ENCODE measurements at regions not wholly inside any gene's neighbourhood (a gene's known extent, or its start where the extent isn't known, plus 50 kb on each side); places are given as distances from the start of the nearest gene placed in this dataset.
A peak's percentile ranks its signal among the peaks of the same experiment; 100 is the strongest.

GRCh38 chr14:99075061-99075460 lies 196.9 kb downstream of the BCL11B start:
- ATAC-seq, result no peak
- peaks cover 2% of the 10 kb centered on the region for H3K36me3 Mint-ChIP-seq (ENCODE audit: low read depth)
- CTCF ChIA-PET, result no interaction called here
- POLR2A ChIA-PET, result no interaction called here
- H3K27me3 Mint-ChIP-seq (ENCODE audit: low read depth), result no peaks in the 10 kb centered on the region
- DNase-seq, result no peak
- H3K4me3 Mint-ChIP-seq, result no peak overlapping the region
- H3K27ac Mint-ChIP-seq, result no peak overlapping the region
- peaks cover 30% of the 10 kb centered on the region for H3K4me1 Mint-ChIP-seq (ENCODE audit: low read depth)
- peaks cover 16% of the 10 kb centered on the region for H3K9me3 Mint-ChIP-seq (ENCODE audit: insufficient read depth)

- Mint-ChIP-seq H3K27me3 (ENCODE audit: low read depth) (no peaks in the 10 kb centered on the region), H3K36me3 (ENCODE audit: low read depth) (peaks cover 3% of the 10 kb centered on the region), H3K27ac (no peak overlapping the region), H3K4me1 (ENCODE audit: low read depth) (peaks cover 30% of the 10 kb centered on the region), H3K4me3 (no peak overlapping the region), H3K9me3 (ENCODE audit: insufficient read depth) (peaks cover 23% of the 10 kb centered on the region)
- ChIA-PET POLR2A (no interaction called here), CTCF (interaction anchor here (1.4 kb wide), 1 partner anchor 1098 kb away, joined by 3 read pairs; no protein-coding TSS in a partner anchor)
- ATAC-seq (no peak), DNase-seq (no peak)
Observed at GRCh38 chr14:99075771-99076375, 196.1 kb downstream of the BCL11B start.

GRCh38 chr14:99077076-99077843 lies 194.7 kb downstream of the BCL11B start:
- H3K9me3 Mint-ChIP-seq (ENCODE audit: insufficient read depth), result peaks cover 19% of the 10 kb centered on the region
- POLR2A ChIA-PET, result no interaction called here
- no peaks in the 10 kb centered on the region for H3K27me3 Mint-ChIP-seq (ENCODE audit: low read depth)
- peaks cover 29% of the 10 kb centered on the region for H3K4me1 Mint-ChIP-seq (ENCODE audit: low read depth)
- H3K27ac Mint-ChIP-seq, result no peak overlapping the region
- CTCF ChIA-PET, result interaction anchor here (1.4 kb wide), 1 partner anchor 1099 kb away, joined by 3 read pairs; no protein-coding TSS in a partner anchor
- H3K36me3 Mint-ChIP-seq (ENCODE audit: low read depth), result peaks cover 5% of the 10 kb centered on the region
- ATAC-seq (no peak), DNase-seq (peak; percentile 20)
- H3K4me3 Mint-ChIP-seq, result no peak overlapping the region

GRCh38 chr14:99077844-99078236 lies 194.2 kb downstream of the BCL11B start:
- H3K4me3 Mint-ChIP-seq, result no peak overlapping the region
- peaks cover 5% of the 10 kb centered on the region for H3K36me3 Mint-ChIP-seq (ENCODE audit: low read depth)
- peaks cover 15% of the 10 kb centered on the region for H3K9me3 Mint-ChIP-seq (ENCODE audit: insufficient read depth)
- peaks cover 29% of the 10 kb centered on the region for H3K4me1 Mint-ChIP-seq (ENCODE audit: low read depth)
- ChIA-PET POLR2A (no interaction called here), CTCF (no interaction called here)
- no peaks in the 10 kb centered on the region for H3K27me3 Mint-ChIP-seq (ENCODE audit: low read depth)
- no peak overlapping the region for H3K27ac Mint-ChIP-seq
- no peak for ATAC-seq
- DNase-seq, result no peak

- no peaks in the 10 kb centered on the region for H3K27me3 Mint-ChIP-seq (ENCODE audit: low read depth)
- H3K4me1 Mint-ChIP-seq (ENCODE audit: low read depth), result peaks cover 29% of the 10 kb centered on the region
- H3K27ac Mint-ChIP-seq, result no peak overlapping the region
- H3K4me3 Mint-ChIP-seq, result no peak overlapping the region
- H3K36me3 Mint-ChIP-seq (ENCODE audit: low read depth), result peaks cover 5% of the 10 kb centered on the region
- peaks cover 15% of the 10 kb centered on the region for H3K9me3 Mint-ChIP-seq (ENCODE audit: insufficient read depth)
- POLR2A ChIA-PET, result no interaction called here
- CTCF ChIA-PET, result no interaction called here
- DNase-seq, result no peak
- no peak for ATAC-seq
Observed at GRCh38 chr14:99078426-99078825, 193.6 kb downstream of the BCL11B start.

- Mint-ChIP-seq H3K36me3 (ENCODE audit: low read depth) (peaks cover 5% of the 10 kb centered on the region), H3K9me3 (ENCODE audit: insufficient read depth) (peaks cover 15% of the 10 kb centered on the region), H3K4me1 (ENCODE audit: low read depth) (peaks cover 29% of the 10 kb centered on the region), H3K27me3 (ENCODE audit: low read depth) (no peaks in the 10 kb centered on the region), H3K4me3 (no peak overlapping the region), H3K27ac (no peak overlapping the region)
- ATAC-seq (no peak), DNase-seq (no peak)
- ChIA-PET POLR2A (no interaction called here), CTCF (no interaction called here)
Observed at GRCh38 chr14:99079061-99079727, 192.8 kb downstream of the BCL11B start.

GRCh38 chr14:99080306-99080705 lies 191.7 kb downstream of the BCL11B start:
- CTCF ChIA-PET, result no interaction called here
- no peak for ATAC-seq

GRCh38 chr14:99081156-99081765 lies 190.7 kb downstream of the BCL11B start:
- ChIA-PET CTCF (no interaction called here), POLR2A (no interaction called here)
- Mint-ChIP-seq H3K27ac (no peak overlapping the region), H3K36me3 (ENCODE audit: low read depth) (peaks cover 8% of the 10 kb centered on the region), H3K9me3 (ENCODE audit: insufficient read depth) (peaks cover 15% of the 10 kb centered on the region), H3K4me1 (ENCODE audit: low read depth) (peaks cover 14% of the 10 kb centered on the region), H3K4me3 (no peak overlapping the region), H3K27me3 (ENCODE audit: low read depth) (no peaks in the 10 kb centered on the region)
- no peak for DNase-seq
- ATAC-seq, result no peak

More at GRCh38 chr14:99080306-99080705, 191.7 kb downstream of the BCL11B start:
- Mint-ChIP-seq H3K27me3 (ENCODE audit: low read depth) (no peaks in the 10 kb centered on the region), H3K36me3 (ENCODE audit: low read depth) (peaks cover 5% of the 10 kb centered on the region), H3K4me1 (ENCODE audit: low read depth) (peaks cover 22% of the 10 kb centered on the region), H3K4me3 (no peak overlapping the region), H3K9me3 (ENCODE audit: insufficient read depth) (peaks cover 15% of the 10 kb centered on the region), H3K27ac (no peak overlapping the region)
- POLR2A ChIA-PET, result interaction anchor here (0.5 kb wide), 1 partner anchor 72 kb away, joined by 3 read pairs; no protein-coding TSS in a partner anchor
- DNase-seq, result no peak

GRCh38 chr14:99081880-99082279 lies 190.1 kb downstream of the BCL11B start:
- DNase-seq (no peak), ATAC-seq (no peak)
- Mint-ChIP-seq H3K27ac (no peak overlapping the region), H3K9me3 (ENCODE audit: insufficient read depth) (peaks cover 15% of the 10 kb centered on the region), H3K4me3 (no peak overlapping the region), H3K36me3 (ENCODE audit: low read depth) (peaks cover 10% of the 10 kb centered on the region), H3K27me3 (ENCODE audit: low read depth) (no peaks in the 10 kb centered on the region), H3K4me1 (ENCODE audit: low read depth) (peaks cover 9% of the 10 kb centered on the region)
- ChIA-PET POLR2A (no interaction called here), CTCF (no interaction called here)

- H3K4me1 Mint-ChIP-seq (ENCODE audit: low read depth), result no peaks in the 10 kb centered on the region
- no peak overlapping the region for H3K27ac Mint-ChIP-seq
- no peak for DNase-seq
- H3K27me3 Mint-ChIP-seq (ENCODE audit: low read depth), result peaks cover 3% of the 10 kb centered on the region
- CTCF ChIA-PET, result no interaction called here
- no peaks in the 10 kb centered on the region for H3K36me3 Mint-ChIP-seq (ENCODE audit: low read depth)
- no peak for ATAC-seq
- peaks cover 6% of the 10 kb centered on the region for H3K9me3 Mint-ChIP-seq (ENCODE audit: insufficient read depth)
- H3K4me3 Mint-ChIP-seq, result no peak overlapping the region
- POLR2A ChIA-PET, result interaction anchor here (0.7 kb wide), 1 partner anchor 175 kb away, joined by 4 read pairs; no protein-coding TSS in a partner anchor
Observed at GRCh38 chr14:99093532-99094517, 178.2 kb downstream of the BCL11B start.

- POLR2A ChIA-PET, result no interaction called here
- DNase-seq (no peak), ATAC-seq (no peak)
- peaks cover 3% of the 10 kb centered on the region for H3K27me3 Mint-ChIP-seq (ENCODE audit: low read depth)
- CTCF ChIA-PET, result no interaction called here
- no peak overlapping the region for H3K4me3 Mint-ChIP-seq
- H3K27ac Mint-ChIP-seq, result no peak overlapping the region
- H3K9me3 Mint-ChIP-seq (ENCODE audit: insufficient read depth), result peaks cover 6% of the 10 kb centered on the region
- no peaks in the 10 kb centered on the region for H3K36me3 Mint-ChIP-seq (ENCODE audit: low read depth)
- H3K4me1 Mint-ChIP-seq (ENCODE audit: low read depth), result no peaks in the 10 kb centered on the region
Observed at GRCh38 chr14:99094901-99095300, 177.1 kb downstream of the BCL11B start.

Measured in activated CD8-positive, alpha-beta T cell treated with anti-CD3 and anti-CD28 coated beads, Interleukin-2, amount 10 ng/mL, durations not matched to agents 7 days and 5 days (primary cell).